HUES64 (cell line): ENCODE measurements at regions not wholly inside any gene's neighbourhood (a gene's known extent, or its start where the extent isn't known, plus 50 kb on each side); places are given as distances from the start of the nearest gene placed in this dataset.

Experiments
- H3K27ac ChIP-seq: 2 replicates; pipeline ENCODE4 v1.7.0; 2013; ENCODE audit warnings: low read depth, low read length, inconsistent platforms
- H3K27me3 ChIP-seq: 2 replicates; pipeline ENCODE4 v1.6.1; 2013; ENCODE audit warnings: mild to moderate bottlenecking, low read length; ENCODE audit not compliant: insufficient read depth
- H3K36me3 ChIP-seq: 2 replicates; pipeline ENCODE4 v1.6.1; 2013; ENCODE audit warnings: mild to moderate bottlenecking, low read length; ENCODE audit not compliant: insufficient read depth
- H3K4me1 ChIP-seq: 2 replicates; pipeline ENCODE4 v1.6.1; 2013; ENCODE audit warnings: mild to moderate bottlenecking, low read length, moderate library complexity; ENCODE audit not compliant: insufficient read depth
- H3K4me3 ChIP-seq: 2 replicates; pipeline ENCODE4 v1.5.1; 2013; ENCODE audit warnings: mild to moderate bottlenecking, low read length, moderate library complexity
- H3K9ac ChIP-seq: 2 replicates; pipeline ENCODE4 v1.6.1; 2013; ENCODE audit warnings: mild to moderate bottlenecking, low read depth, low read length
- H3K9me3 ChIP-seq: 2 replicates; pipeline ENCODE4 v1.6.1; 2013; ENCODE audit warnings: low read depth, low read length; ENCODE audit not compliant: insufficient read depth
- WGBS: fragments of 150-250, 120-280 bp; methylation state at CpG from one replicate; pipeline ENCODE4 v1.1.7; 2013; ENCODE audit warnings: missing lambda C conversion rate; 5-methylcytosine and 5-hydroxymethylcytosine counted together

DNA sequence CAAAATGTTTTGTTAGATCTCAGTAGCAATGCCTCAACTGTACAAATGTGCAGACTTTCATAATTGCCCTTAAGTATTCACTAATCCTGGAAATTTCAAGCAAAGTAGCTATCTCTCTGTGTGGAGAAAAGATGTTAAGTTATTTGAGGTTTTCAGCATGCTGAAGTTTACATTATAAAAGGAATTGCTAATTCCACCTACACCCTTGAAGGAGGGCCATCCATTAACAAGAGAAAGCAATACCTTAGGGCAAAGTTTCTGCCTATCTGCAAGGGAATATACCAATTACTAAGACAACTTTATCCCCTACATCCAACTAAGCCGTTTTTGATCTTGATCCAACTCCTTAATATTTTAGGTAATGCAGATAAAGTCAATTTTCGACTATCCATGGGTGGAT, 380.7 kb upstream of the BTBD3 start:
- no peaks in the 10 kb centered on the region for H3K36me3 ChIP-seq
- H3K9me3 ChIP-seq: no peaks in the 10 kb centered on the region
- H3K4me3 ChIP-seq: peak overlapping the region; percentile 11; the same call in 1 of the 2 replicates
- WGBS: 0% methylated on average over 1 of the region's 2 CpGs
- no peaks in the 10 kb centered on the region for H3K27me3 ChIP-seq
- no peak overlapping the region for H3K9ac ChIP-seq
- H3K27ac ChIP-seq: peak overlapping the region; percentile 67
- H3K4me1 ChIP-seq: peaks cover 57% of the 10 kb centered on the region

DNA sequence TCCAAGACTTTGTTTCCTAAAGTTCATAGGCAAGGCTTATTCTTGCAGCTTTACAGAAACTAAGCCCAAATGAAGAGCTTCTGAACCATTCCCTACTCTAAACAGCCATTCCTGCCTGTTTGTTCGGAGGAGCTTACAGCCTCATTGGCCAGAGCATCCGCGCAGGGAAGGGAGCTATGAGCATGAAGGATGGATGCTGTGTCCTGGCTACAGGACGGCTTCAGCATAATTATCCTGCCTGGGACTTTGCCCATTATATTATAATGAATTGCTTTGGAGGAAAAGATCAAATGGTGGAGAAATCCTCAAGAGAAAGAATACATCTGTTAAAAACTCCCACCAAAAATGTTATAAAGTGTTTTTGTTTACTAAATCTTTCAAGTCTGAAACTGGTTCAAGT, 378.2 kb upstream of the BTBD3 start:
- no peak overlapping the region for H3K9ac ChIP-seq
- H3K27me3 ChIP-seq: no peaks in the 10 kb centered on the region
- WGBS: 77% methylated on average over 4 of the region's 4 CpGs
- no peak overlapping the region for H3K4me3 ChIP-seq
- no peaks in the 10 kb centered on the region for H3K36me3 ChIP-seq
- peaks cover 72% of the 10 kb centered on the region for H3K4me1 ChIP-seq
- no peaks in the 10 kb centered on the region for H3K9me3 ChIP-seq
- peak overlapping the region; percentile 83 for H3K27ac ChIP-seq

DNA sequence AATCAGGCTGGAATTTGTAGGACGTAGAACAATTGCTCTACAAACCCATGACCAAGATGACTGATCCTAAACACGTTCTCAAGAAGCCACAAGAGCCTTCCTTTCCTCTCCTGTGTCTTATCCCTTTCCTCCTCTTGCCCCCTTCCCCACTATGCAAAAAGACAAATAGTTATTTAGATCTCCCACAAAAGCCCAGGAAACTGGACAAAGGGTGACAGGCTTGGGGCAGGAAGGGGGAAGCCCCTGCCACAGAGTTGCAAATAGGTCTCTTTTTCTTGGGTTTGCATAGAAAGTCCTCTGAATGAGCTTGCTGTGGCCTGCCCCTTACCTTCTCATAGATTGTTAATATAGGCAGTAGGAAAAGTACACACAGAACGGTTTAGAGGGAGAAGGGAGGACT, 377.1 kb upstream of the BTBD3 start:
- Histone ChIP-seq H3K9ac (0 out of 2 replicates have a peak overlapping the region, but pooled peaks have one; percentile 11), H3K9me3 (no peaks in the 10 kb centered on the region), H3K27ac (peak overlapping the region; percentile 83), H3K36me3 (no peaks in the 10 kb centered on the region), H3K27me3 (no peaks in the 10 kb centered on the region), H3K4me3 (no peak overlapping the region; the same call in 1 of the 2 replicates), H3K4me1 (peaks cover 68% of the 10 kb centered on the region)
- 18% methylated on average over 3 of the region's 3 CpGs for WGBS

DNA sequence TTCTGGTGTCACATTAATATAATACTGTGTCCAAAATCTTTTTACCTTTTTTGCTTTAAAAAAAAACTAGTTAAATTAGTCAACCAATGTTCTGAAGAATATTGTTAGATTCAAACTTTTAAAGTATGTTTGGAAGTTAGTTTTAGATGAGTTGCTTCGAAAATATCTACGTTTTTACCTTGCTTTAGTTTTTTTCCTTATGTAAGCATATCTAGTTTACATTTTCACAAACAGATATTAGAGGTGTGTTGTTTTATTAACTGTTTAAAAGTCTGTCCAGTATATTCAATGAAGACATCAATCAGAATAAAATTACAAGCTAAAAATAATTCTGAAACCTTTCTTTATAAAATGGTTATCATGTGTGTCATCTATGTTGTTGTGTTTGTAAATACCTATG, 375.0 kb upstream of the BTBD3 start:
- H3K4me1 ChIP-seq: peaks cover 50% of the 10 kb centered on the region
- no peak overlapping the region for H3K4me3 ChIP-seq
- 85% methylated on average over 2 of the region's 2 CpGs for WGBS
- H3K9ac ChIP-seq: no peak overlapping the region
- no peak overlapping the region for H3K27ac ChIP-seq
- H3K36me3 ChIP-seq: no peaks in the 10 kb centered on the region
- H3K9me3 ChIP-seq: no peaks in the 10 kb centered on the region
- H3K27me3 ChIP-seq: no peaks in the 10 kb centered on the region

DNA sequence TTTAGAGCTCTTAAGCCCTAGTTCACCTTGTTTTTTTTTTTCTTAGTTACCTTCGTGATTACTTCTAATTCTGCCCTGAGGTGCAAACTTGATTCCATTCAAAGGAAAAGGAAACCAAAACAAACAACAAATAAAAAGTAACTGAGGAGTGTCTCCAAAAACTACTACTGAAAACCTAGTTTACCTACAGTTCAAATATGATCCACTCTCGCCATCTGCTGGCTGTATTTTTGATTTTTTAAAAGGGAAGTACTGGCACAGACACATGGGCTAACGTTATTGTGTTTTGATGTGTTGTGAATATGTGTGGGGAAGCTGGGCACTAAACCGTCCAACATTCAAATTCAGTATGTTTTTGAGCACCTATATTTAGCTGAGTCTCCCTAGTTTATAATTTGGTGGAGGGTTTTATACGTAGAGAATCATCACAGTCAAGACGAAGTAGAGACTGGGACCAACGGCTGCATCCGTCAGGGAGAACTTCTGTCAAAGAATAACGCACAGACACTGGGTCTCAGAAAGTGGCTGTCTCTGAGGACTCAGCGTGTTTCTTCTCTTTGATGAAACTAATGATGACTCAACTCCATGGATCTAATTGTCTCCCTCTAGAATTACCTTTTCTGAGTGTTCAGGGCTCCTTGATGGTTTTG, 373.5 kb upstream of the BTBD3 start:
- no peaks in the 10 kb centered on the region for H3K27me3 ChIP-seq
- WGBS: 46% methylated on average over 10 of the region's 10 CpGs
- H3K4me3 ChIP-seq: no peak overlapping the region
- H3K9me3 ChIP-seq: no peaks in the 10 kb centered on the region
- H3K4me1 ChIP-seq: peaks cover 35% of the 10 kb centered on the region
- no peak overlapping the region for H3K27ac ChIP-seq
- no peak overlapping the region for H3K9ac ChIP-seq
- no peaks in the 10 kb centered on the region for H3K36me3 ChIP-seq

DNA sequence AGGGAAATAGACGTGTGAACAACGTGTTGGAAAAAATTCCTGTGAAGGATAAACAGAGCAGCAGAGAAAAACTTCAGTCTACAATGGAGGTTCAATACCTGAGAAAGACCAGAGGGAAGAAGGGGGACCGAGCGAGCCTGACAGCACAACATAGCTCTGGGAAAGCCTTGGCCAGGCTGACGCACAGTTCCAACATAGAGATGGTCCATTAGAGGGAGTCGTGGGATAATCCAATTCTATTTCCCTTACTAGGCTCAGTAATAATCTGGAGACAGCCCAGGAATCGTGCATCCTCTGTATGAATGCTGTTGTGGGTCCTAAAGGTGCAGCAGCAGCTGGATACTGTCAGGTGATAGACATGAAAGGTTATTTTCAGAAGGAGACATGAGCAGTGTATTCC, 370.8 kb upstream of the BTBD3 start:
- WGBS: 91% methylated on average over 7 of the region's 7 CpGs
- Histone ChIP-seq H3K27me3 (no peaks in the 10 kb centered on the region), H3K9ac (no peak overlapping the region), H3K4me1 (peaks cover 15% of the 10 kb centered on the region), H3K9me3 (no peaks in the 10 kb centered on the region), H3K36me3 (no peaks in the 10 kb centered on the region), H3K27ac (no peak overlapping the region), H3K4me3 (no peak overlapping the region)

DNA sequence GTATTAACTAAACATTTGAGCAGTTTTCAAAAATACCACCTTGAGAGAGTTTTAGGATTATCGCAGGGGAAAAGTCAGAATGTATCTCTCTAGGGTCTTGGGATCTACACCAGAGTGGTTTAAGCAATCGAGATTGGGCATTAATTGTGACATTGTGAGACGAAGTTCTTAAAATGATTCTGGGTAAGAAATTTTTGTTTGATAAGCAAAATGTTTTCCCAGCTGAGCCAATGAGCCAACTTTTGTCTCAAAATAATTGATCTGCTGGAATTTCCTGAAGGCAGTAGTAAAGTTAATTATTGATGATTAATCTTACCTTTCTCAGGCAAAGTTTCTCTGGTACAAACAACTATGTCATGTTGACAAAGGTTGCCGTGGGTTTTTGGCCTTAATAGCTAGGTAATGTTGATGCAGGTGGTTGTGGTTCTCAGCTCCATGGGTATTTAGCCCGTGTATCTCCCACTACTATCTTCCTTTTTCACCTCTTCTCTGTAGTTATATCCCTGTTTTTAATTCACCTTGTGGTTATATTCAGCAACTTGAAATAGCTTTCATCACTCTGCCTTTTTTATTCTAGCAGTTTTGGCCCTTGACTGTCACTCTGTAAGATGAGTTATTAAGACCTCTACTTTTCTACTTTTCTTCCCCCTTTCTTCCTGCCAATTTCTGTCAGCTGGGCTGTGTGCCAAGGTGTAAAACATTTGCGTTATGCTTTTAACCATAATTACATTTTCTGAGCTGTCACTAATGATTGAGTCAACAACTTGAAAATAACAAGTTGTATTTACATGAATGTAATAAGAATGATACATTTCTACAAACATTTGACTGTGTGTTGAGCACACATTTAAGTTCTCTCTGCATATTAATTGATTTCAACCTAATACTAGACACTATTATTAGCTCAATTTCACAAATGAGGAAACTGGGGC, 368.3 kb upstream of the BTBD3 start:
- no peak overlapping the region for H3K4me3 ChIP-seq
- 83% methylated on average over 5 of the region's 6 CpGs for WGBS
- no peak overlapping the region for H3K27ac ChIP-seq
- no peaks in the 10 kb centered on the region for H3K9me3 ChIP-seq
- H3K9ac ChIP-seq: no peak overlapping the region
- H3K27me3 ChIP-seq: no peaks in the 10 kb centered on the region
- no peaks in the 10 kb centered on the region for H3K36me3 ChIP-seq
- H3K4me1 ChIP-seq: no peaks in the 10 kb centered on the region

DNA sequence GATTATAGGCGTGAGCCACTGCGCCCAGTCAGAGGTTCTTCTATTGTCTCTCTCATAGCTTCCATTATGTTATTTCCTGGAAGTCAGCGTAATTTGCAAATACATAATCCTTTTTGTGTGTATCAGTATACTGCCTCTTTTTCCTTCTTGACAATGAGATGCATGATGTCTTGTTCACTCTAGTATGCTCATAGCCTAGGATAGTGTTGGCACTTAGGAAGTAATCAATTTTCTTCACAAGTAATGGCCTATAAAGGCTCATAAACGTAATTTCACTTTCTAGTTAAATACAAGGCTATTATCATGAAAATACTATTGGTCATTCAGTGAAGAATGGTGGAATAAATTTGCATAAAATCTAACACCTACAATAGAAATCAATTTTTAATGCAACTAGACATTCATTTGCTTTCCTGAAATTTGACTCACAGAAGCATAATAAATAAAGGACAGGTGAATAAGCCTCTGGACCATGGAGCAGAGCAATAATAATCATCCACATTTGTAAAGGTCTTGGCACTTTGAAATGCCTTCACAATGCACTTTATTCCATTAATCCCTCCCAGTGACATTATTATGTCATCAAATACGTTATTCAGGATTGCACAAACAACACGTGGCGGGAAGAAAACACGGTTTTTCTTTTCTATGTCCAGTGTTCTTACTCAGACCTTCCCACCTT, 366.9 kb upstream of the BTBD3 start:
- WGBS: 98% methylated on average over 7 of the region's 8 CpGs
- Histone ChIP-seq H3K9me3 (no peaks in the 10 kb centered on the region), H3K4me1 (no peaks in the 10 kb centered on the region), H3K36me3 (no peaks in the 10 kb centered on the region), H3K27ac (no peak overlapping the region), H3K27me3 (no peaks in the 10 kb centered on the region), H3K9ac (no peak overlapping the region), H3K4me3 (no peak overlapping the region)

DNA sequence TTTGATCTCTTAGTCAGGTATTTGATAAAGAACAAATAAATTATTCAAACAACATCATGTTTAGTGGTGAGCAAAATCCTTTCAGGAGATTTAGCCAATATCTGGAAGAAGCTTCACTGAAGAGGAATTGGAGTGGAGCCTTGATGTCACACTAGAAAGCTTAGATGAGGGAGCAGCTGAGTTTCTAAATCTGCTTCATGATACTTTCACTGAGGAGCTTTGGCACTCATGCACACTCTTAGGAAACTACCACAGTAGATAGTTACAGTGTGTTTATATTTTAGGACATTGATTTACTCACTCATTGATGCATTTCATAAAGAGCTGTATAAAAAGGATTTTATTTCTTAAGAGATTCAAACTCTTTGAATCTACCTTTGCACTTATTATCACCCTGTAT, 366.2 kb upstream of the BTBD3 start:
- H3K27ac ChIP-seq: no peak overlapping the region
- H3K9ac ChIP-seq: no peak overlapping the region
- no peaks in the 10 kb centered on the region for H3K36me3 ChIP-seq
- no peaks in the 10 kb centered on the region for H3K9me3 ChIP-seq
- H3K4me3 ChIP-seq: no peak overlapping the region
- no peaks in the 10 kb centered on the region for H3K4me1 ChIP-seq
- H3K27me3 ChIP-seq: no peaks in the 10 kb centered on the region

DNA sequence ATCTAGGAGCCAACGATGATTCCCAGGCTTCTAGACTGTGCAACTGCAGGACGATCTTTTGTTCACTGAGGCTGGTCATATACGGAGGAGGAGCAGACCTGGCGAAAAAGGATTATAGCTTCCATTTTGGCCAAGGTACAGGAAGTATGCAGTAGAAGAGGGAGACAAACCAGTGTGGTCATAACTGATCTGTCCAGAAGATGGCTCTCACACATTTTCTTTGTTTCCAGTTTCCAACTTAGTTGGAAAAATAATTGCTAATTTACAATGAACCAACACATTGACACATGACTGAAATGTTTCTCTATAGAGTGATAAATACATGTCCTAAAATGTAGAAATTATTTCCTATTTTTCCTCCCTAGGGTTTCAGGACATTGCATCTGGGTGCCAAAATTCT, 364.1 kb upstream of the BTBD3 start:
- WGBS: 82% methylated on average over 4 of the region's 4 CpGs
- H3K9me3 ChIP-seq: no peaks in the 10 kb centered on the region
- no peak overlapping the region for H3K9ac ChIP-seq
- H3K27ac ChIP-seq: no peak overlapping the region
- H3K36me3 ChIP-seq: no peaks in the 10 kb centered on the region
- no peaks in the 10 kb centered on the region for H3K4me1 ChIP-seq
- H3K27me3 ChIP-seq: no peaks in the 10 kb centered on the region
- no peak overlapping the region for H3K4me3 ChIP-seq

DNA sequence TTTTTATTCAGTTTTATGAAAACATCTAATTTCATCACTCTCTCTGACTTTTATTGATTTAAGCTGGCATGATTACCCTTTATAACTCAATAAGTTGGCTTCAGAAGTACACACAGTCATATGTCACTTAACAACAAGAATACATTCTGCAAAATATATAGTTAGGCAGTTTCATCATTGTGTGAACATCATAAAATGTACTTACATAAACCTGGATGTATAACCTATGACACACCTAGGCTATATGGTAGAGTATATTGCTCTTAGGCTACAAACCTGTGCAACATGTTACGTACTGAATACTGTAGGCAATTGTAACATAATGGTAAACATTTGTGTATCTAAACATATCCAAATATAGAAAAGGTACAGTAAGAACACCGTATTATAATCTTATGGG, 362.2 kb upstream of the BTBD3 start:
- H3K36me3 ChIP-seq: no peaks in the 10 kb centered on the region
- no peak overlapping the region for H3K9ac ChIP-seq
- no peak overlapping the region for H3K4me3 ChIP-seq
- H3K9me3 ChIP-seq: no peaks in the 10 kb centered on the region
- no peaks in the 10 kb centered on the region for H3K27me3 ChIP-seq
- no CpG with 5 or more reads among the region's 2 CpGs for WGBS
- H3K4me1 ChIP-seq: no peaks in the 10 kb centered on the region
- H3K27ac ChIP-seq: no peak overlapping the region
